A549 (cell line): ENCODE measurements at regions not wholly inside any gene's neighbourhood (a gene's known extent, or its start where the extent isn't known, plus 50 kb on each side); places are given as distances from the start of the nearest gene placed in this dataset.

Source experiments
- ATAC-seq, 2 experiments: fragments of 200-7000 bp in 1 of 2; fragments of >200 bp in 1 of 2; cut with Nextera tagmentation in 1 of 2; cut with Tn5 transposase in 1 of 2; 3 replicates each; pipeline versions ENCODE4 v1.8.0 to v1.9.1; 2018 to 2020; ENCODE audit warnings: mild to moderate bottlenecking in 1 of 2, moderate library complexity in 1 of 2
- CTCF ChIA-PET: fragments of 300-600 bp; sonication (Branson Sonifier 250); formaldehyde crosslinking; extraction: SDS; loops from one replicate; lab custom pipeline; 2021; ENCODE audit warnings: antibody characterized with exemption, inconsistent platforms; lab: Yijun Ruan, JAX
- POLR2A ChIA-PET: fragments of 350-600 bp; formaldehyde crosslinking; extraction: SDS; loops from one replicate; lab custom pipeline; 2021; ENCODE audit warnings: antibody characterized with exemption, inconsistent platforms; lab: Yijun Ruan, JAX
- DNase-seq, 2 experiments: peaks; one replicate each; pipeline versions ENCODE4 v3.0.0 to v3.0.0-alpha.2; 2011 to 2016; ENCODE audit warnings: low read depth in 1 of 2, low spot score in 1 of 2
- FAIRE-seq: peaks from 2 replicates; lab custom pipeline; 2011; peaks lifted over from hg19 to GRCh38; lab: Jason Lieb, UNC
- H3K27ac ChIP-seq, 2 experiments: fragments of >200 bp; sonication (Bioruptor Twin); formaldehyde crosslinking; 3 replicates each; pipeline ENCODE4 v1.5.1; 2016 to 2017
- H3K4me1 ChIP-seq: fragments of >200 bp; sonication (Bioruptor Twin); formaldehyde crosslinking; 3 replicates; pipeline ENCODE4 v1.6.1; 2016
- H3K4me2 ChIP-seq: fragments of >200 bp; sonication (Bioruptor Twin); formaldehyde crosslinking; 3 replicates; pipeline ENCODE4 v1.6.1; 2016
- H3K4me3 ChIP-seq: fragments of >200 bp; sonication (Bioruptor Twin); formaldehyde crosslinking; 3 replicates; pipeline ENCODE4 v1.5.1; 2016
- H3K9me3 ChIP-seq: fragments of >200 bp; sonication (Bioruptor Twin); formaldehyde crosslinking; 3 replicates; pipeline ENCODE4 v1.6.1; 2016
- CBX2 ChIP-seq: fragments of 200-600 bp; sonication (generic); IDR thresholded peaks from 2 replicates; pipeline ENCODE4 v1.6.1; 2016; ENCODE audit warnings: low read depth, mild to moderate bottlenecking, borderline replicate concordance
- CEBPB ChIP-seq, 2 experiments: fragments of >200 bp in 1 of 2; sonication (Bioruptor Twin) in 1 of 2; formaldehyde crosslinking in 1 of 2; IDR thresholded peaks; 2 replicates each; pipeline ENCODE4 v1.6.1; 2012 to 2016
- EP300 ChIP-seq, 2 experiments: fragments of >200 bp; sonication (Bioruptor Twin); formaldehyde crosslinking; IDR thresholded peaks; 2 replicates in 1 of 2; 3 replicates in 1 of 2; pipeline ENCODE4 v1.6.1; 2016 to 2017
- FOSL2 ChIP-seq, 2 experiments: fragments of 450-650 bp in 1 of 2; fragments of >200 bp in 1 of 2; sonication (Bioruptor Twin) in 1 of 2; formaldehyde crosslinking; IDR thresholded peaks; 2 replicates each; pipeline versions ENCODE4 v1.5.0 to v1.6.1; 2016 to 2020; ENCODE audit warnings: mild to moderate bottlenecking in 1 of 2, moderate library complexity in 1 of 2
- GATA3 ChIP-seq: IDR thresholded peaks from 2 replicates; pipeline ENCODE4 v1.6.1; 2012; ENCODE audit warnings: borderline replicate concordance
- HEYL ChIP-seq: fragments of 250-450 bp; sonication (Bioruptor Pico); IDR thresholded peaks from 2 replicates; pipeline ENCODE4 v1.8.0; 2021; ENCODE audit warnings: mild to moderate bottlenecking, moderate library complexity
- JUNB ChIP-seq: fragments of >200 bp; sonication (Bioruptor Twin); formaldehyde crosslinking; IDR thresholded peaks from 2 replicates; pipeline ENCODE4 v1.6.1; 2016
- MYC ChIP-seq: IDR thresholded peaks from 2 replicates; pipeline ENCODE4 v1.6.1; 2012; ENCODE audit warnings: mild to moderate bottlenecking, inconsistent platforms, low read length, improper control_type of control experiment, borderline replicate concordance
- NR3C1 ChIP-seq: fragments of >200 bp; sonication (Bioruptor Twin); formaldehyde crosslinking; IDR thresholded peaks from 3 replicates; pipeline ENCODE4 v1.6.1; 2017
- PBX3 ChIP-seq: IDR thresholded peaks from 2 replicates; pipeline ENCODE4 v1.6.1; 2012
- REST ChIP-seq: fragments of 200-600 bp; sonication (generic); IDR thresholded peaks from 2 replicates; pipeline ENCODE4 v1.6.1; 2016; ENCODE audit warnings: antibody characterized with exemption, mild to moderate bottlenecking, moderate library complexity
- TFCP2L1 ChIP-seq: fragments of 250-450 bp; sonication (Bioruptor Pico); IDR thresholded peaks from 2 replicates; pipeline ENCODE4 v1.5.0; 2021; ENCODE audit warnings: mild to moderate bottlenecking
- ZC3H11A ChIP-seq: fragments of 450-650 bp; IDR thresholded peaks from 2 replicates; pipeline ENCODE4 v1.6.1; 2014; ENCODE audit warnings: antibody characterized with exemption, mild to moderate bottlenecking
- ZSCAN20 ChIP-seq: fragments of 250-450 bp; sonication (Bioruptor Pico); IDR thresholded peaks from 2 replicates; pipeline ENCODE4 v1.8.0; 2022; ENCODE audit warnings: mild to moderate bottlenecking, moderate library complexity
- WGBS: methylation state at CpG from one replicate; pipeline ENCODE4 v1.1.6; 2017; ENCODE audit errors: missing lambda C conversion rate; 5-methylcytosine and 5-hydroxymethylcytosine counted together

- Histone ChIP-seq H3K4me1 (peaks cover 16% of the 10 kb centered on the region; the same call in 2 of the 3 replicates), H3K4me3 (no peak overlapping the region), H3K27ac (no peak overlapping the region), H3K4me2 (no peak overlapping the region), H3K9me3 (peaks cover 15% of the 10 kb centered on the region)
- ATAC-seq (no peak), DNase-seq (no peak), FAIRE-seq (no peak)
- TF ChIP-seq MYC: no peak
- peak; percentile 47; the same call in 1 of the 2 replicates for TF ChIP-seq REST
- CTCF ChIA-PET: no interaction called here
- 53% methylated on average over 2 of the region's 2 CpGs for WGBS
- POLR2A ChIA-PET: no interaction called here
Measured at GRCh38 chr2:56676966-56677365, 493.2 kb downstream of the CCDC85A start.

GRCh38 chr2:56680971-56681631, 497.3 kb downstream of the CCDC85A start:
- peak overlapping the region; percentile 38 for H3K4me2 ChIP-seq
- CTCF ChIA-PET: no interaction called here
- H3K27ac ChIP-seq: no peak overlapping the region
- H3K9me3 ChIP-seq: no peaks in the 10 kb centered on the region
- no peak overlapping the region for H3K4me3 ChIP-seq
- POLR2A ChIA-PET: no interaction called here
- FAIRE-seq: peak; percentile 67
- TF ChIP-seq ZC3H11A: no peak
- TF ChIP-seq EP300 (IDR thresholded peaks at IDR 0.05): no peak
- peak; percentile 71; the same call in 1 of the 2 replicates for TF ChIP-seq GATA3
- TF ChIP-seq CEBPB (IDR thresholded peaks at IDR 0.05): 0 out of 4 replicates have a peak, but pooled peaks of 1 of the 2 experiments have one; percentile 34
- TF ChIP-seq FOSL2 (IDR thresholded peaks at IDR 0.05): 0 out of 2 replicates have a peak, but pooled peaks have one; percentile 12
- TF ChIP-seq FOSL2 (CRISPR knock-in tag; IDR thresholded peaks at IDR 0.05): no peak
- peak; percentile 62 for TF ChIP-seq JUNB
- no peak for TF ChIP-seq CBX2
- TF ChIP-seq TFCP2L1 (CRISPR knock-in tag): no peak
- peak in 1 of 2 experiments; percentile 45; a peak in 2 of 6 replicates for ATAC-seq
- 11% methylated on average over 3 of the region's 3 CpGs for WGBS
- peak in 1 of 2 experiments; percentile 26 for DNase-seq
- H3K4me1 ChIP-seq: peaks cover 16% of the 10 kb centered on the region; the same call in 2 of the 3 replicates

- POLR2A ChIA-PET: no interaction called here
- H3K9me3 ChIP-seq: no peaks in the 10 kb centered on the region
- TF ChIP-seq ZSCAN20: no peak
- TF ChIP-seq PBX3: no peak
- no peak for TF ChIP-seq HEYL
- TF ChIP-seq NR3C1: no peak
- H3K4me3 ChIP-seq: no peak overlapping the region
- CTCF ChIA-PET: no interaction called here
- H3K4me2 ChIP-seq: peak overlapping the region; percentile 38; the same call in 1 of the 3 replicates
- H3K27ac ChIP-seq: no peak overlapping the region
- H3K4me1 ChIP-seq: peaks cover 16% of the 10 kb centered on the region; the same call in 2 of the 3 replicates
- FAIRE-seq (peak; percentile 84), ATAC-seq (no peak), DNase-seq (no peak)
- WGBS: 39% methylated on average over 5 of the region's 5 CpGs
Measured at GRCh38 chr2:56681659-56682396, 498.0 kb downstream of the CCDC85A start.
